SK-N-MC (cell line): ENCODE measurements at regions not wholly inside any gene's neighbourhood (a gene's known extent, or its start where the extent isn't known, plus 50 kb on each side); places are given as distances from the start of the nearest gene placed in this dataset.

Experiments
- DNase-seq: peaks from one replicate; pipeline ENCODE4 v3.0.0-alpha.2; 2011; ENCODE audit warnings: low read depth, low spot score
- H3K27ac ChIP-seq: fragments of 200-600 bp; sonication (generic); 2 replicates; pipeline ENCODE4 v1.5.1; 2016; ENCODE audit warnings: mixed run types
- H3K36me3 ChIP-seq: fragments of 200-600 bp; sonication (generic); 2 replicates; pipeline ENCODE4 v1.6.1; 2017; ENCODE audit warnings: antibody characterized with exemption, low read length, mixed read lengths; ENCODE audit not compliant: insufficient read depth
- H3K4me3 ChIP-seq: fragments of 200-600 bp; sonication (generic); 2 replicates; pipeline ENCODE4 v1.5.1; 2016
- H3K9ac ChIP-seq: fragments of 200-600 bp; sonication (generic); 2 replicates; pipeline ENCODE4 v1.8.0; 2017; ENCODE audit warnings: mixed run types, mixed read lengths; ENCODE audit not compliant: insufficient read length
- H3K9me3 ChIP-seq: fragments of 200-600 bp; sonication (generic); 2 replicates; pipeline ENCODE4 v1.6.1; 2017; ENCODE audit warnings: low read depth, mild to moderate bottlenecking, antibody characterized with exemption, low read length, moderate library complexity, mixed read lengths
- EZH2 ChIP-seq: fragments of 200-600 bp; sonication (generic); IDR thresholded peaks from one replicate; pipeline ENCODE4 v1.6.1; 2017; ENCODE audit warnings: antibody characterized with exemption
- FOXP2 ChIP-seq: optimal IDR thresholded peaks from 2 replicates; pipeline ENCODE3; 2011; ENCODE audit warnings: mild to moderate bottlenecking, moderate library complexity; ENCODE audit not compliant: insufficient read depth; ENCODE audit errors: extremely low read length, control extremely low read depth
- POLR2AphosphoS5 ChIP-seq: IDR thresholded peaks from 2 replicates; pipeline ENCODE4 v1.6.1; 2012; ENCODE audit warnings: mild to moderate bottlenecking, low read depth, low read length, borderline replicate concordance

DNA sequence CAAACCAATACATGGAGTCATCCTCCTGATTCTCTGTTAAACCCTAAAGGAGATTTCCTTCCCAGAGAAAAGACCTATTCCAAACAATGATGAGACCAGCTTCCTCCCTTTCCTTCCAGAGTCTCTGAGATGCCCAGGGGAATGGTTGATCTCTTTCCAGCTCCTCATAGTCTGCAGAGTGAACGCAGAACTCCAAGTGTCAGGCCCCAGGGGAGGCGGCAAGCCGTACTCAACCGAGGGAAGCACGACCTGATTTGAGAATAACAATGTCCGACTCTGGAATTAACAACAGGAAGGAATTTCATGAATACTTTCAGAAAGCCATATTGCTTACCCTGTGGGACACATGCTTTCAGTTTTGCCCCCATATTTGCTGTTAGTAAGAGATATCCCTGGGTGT is 241.7 kb upstream of the GLI3 start:
- no peaks in the 10 kb centered on the region for H3K36me3 ChIP-seq
- no peaks in the 10 kb centered on the region for H3K9me3 ChIP-seq
- no peak overlapping the region for H3K27ac ChIP-seq
- no peak overlapping the region for H3K4me3 ChIP-seq
- no peak overlapping the region for H3K9ac ChIP-seq
- no peak for DNase-seq
- TF ChIP-seq POLR2AphosphoS5 (no peak), EZH2 (no peak), FOXP2 (no peak)

- no peak overlapping the region for H3K4me3 ChIP-seq
- no peak for DNase-seq
- TF ChIP-seq POLR2AphosphoS5 (no peak), FOXP2 (no peak), EZH2 (no peak)
- no peak overlapping the region for H3K27ac ChIP-seq
- H3K9me3 ChIP-seq = no peaks in the 10 kb centered on the region
- H3K9ac ChIP-seq = no peak overlapping the region
- H3K36me3 ChIP-seq = no peaks in the 10 kb centered on the region
Measured at GRCh38 chr7:42476255-42476654, 239.2 kb upstream of the GLI3 start.

DNA sequence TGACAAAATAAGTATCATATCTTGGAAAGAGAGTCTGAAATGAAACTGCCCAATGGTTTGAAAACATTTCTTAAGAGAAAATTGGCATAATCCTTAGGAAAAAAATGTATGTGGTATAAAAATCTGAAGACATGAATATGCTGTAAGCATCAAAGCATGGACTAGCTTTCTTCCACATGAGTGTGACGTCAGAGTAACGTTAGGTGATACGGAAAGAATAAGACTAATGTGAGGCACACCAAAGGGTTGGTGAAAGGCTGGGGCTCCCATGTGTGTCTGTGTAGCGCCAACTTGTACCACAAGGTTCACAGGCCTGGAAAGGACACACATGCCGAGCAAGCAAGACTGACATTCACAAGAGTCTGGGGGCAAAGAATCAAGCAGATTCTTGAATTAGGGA is 238.1 kb upstream of the GLI3 start:
- DNase-seq = no peak
- no peaks in the 10 kb centered on the region for H3K36me3 ChIP-seq
- no peak overlapping the region for H3K9ac ChIP-seq
- TF ChIP-seq FOXP2 (no peak), EZH2 (no peak), POLR2AphosphoS5 (no peak)
- H3K27ac ChIP-seq = no peak overlapping the region
- no peak overlapping the region for H3K4me3 ChIP-seq
- H3K9me3 ChIP-seq = no peaks in the 10 kb centered on the region

- no peak overlapping the region for H3K9ac ChIP-seq
- no peak for DNase-seq
- TF ChIP-seq FOXP2 = no peak
- TF ChIP-seq POLR2AphosphoS5 = no peak
- TF ChIP-seq EZH2 = no peak
- no peaks in the 10 kb centered on the region for H3K9me3 ChIP-seq
- H3K36me3 ChIP-seq = no peaks in the 10 kb centered on the region
- H3K4me3 ChIP-seq = no peak overlapping the region
- no peak overlapping the region for H3K27ac ChIP-seq
Measured at GRCh38 chr7:42473099-42473498, 236.1 kb upstream of the GLI3 start.

- Histone ChIP-seq H3K9ac (no peak overlapping the region), H3K9me3 (no peaks in the 10 kb centered on the region), H3K27ac (no peak overlapping the region), H3K36me3 (no peaks in the 10 kb centered on the region), H3K4me3 (no peak overlapping the region)
- TF ChIP-seq POLR2AphosphoS5 = no peak
- TF ChIP-seq FOXP2 = no peak
- TF ChIP-seq EZH2 = no peak
- DNase-seq = no peak
Measured at GRCh38 chr7:42471573-42472174, 234.7 kb upstream of the GLI3 start.

- H3K4me3 ChIP-seq = no peak overlapping the region
- no peak overlapping the region for H3K9ac ChIP-seq
- H3K27ac ChIP-seq = no peak overlapping the region
- H3K36me3 ChIP-seq = no peaks in the 10 kb centered on the region
- no peak for DNase-seq
- TF ChIP-seq FOXP2 (no peak), POLR2AphosphoS5 (no peak), EZH2 (no peak)
- H3K9me3 ChIP-seq = no peaks in the 10 kb centered on the region
Measured at GRCh38 chr7:42469341-42469740, 232.3 kb upstream of the GLI3 start.

DNA sequence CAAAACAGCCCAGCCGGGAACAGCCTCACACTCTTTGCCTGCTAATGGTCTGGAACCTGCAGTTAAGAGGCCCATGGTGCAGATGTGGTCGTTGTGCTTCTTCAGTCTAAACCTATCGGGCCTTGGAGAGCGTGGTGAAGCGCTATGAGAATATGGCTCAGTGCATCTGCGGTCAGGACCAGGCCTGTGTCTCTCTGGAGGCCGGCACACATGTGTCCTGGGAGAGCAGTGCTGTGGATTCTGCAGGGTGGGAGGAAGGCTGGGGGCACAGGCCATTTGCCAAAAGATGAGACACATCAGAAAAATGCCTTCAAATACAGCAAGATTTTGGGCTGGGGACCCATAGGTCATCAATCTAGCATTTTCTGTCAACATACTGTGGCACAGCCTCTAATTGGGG is 231.5 kb upstream of the GLI3 start:
- no peak for TF ChIP-seq EZH2
- no peak for TF ChIP-seq POLR2AphosphoS5
- no peak for TF ChIP-seq FOXP2
- Histone ChIP-seq H3K9me3 (no peaks in the 10 kb centered on the region), H3K27ac (no peak overlapping the region), H3K36me3 (no peaks in the 10 kb centered on the region), H3K4me3 (no peak overlapping the region), H3K9ac (no peak overlapping the region)
- DNase-seq = no peak

- no peak overlapping the region for H3K27ac ChIP-seq
- no peaks in the 10 kb centered on the region for H3K36me3 ChIP-seq
- no peak overlapping the region for H3K4me3 ChIP-seq
- H3K9me3 ChIP-seq = no peaks in the 10 kb centered on the region
- H3K9ac ChIP-seq = no peak overlapping the region
- no peak for DNase-seq
- TF ChIP-seq POLR2AphosphoS5 = no peak
- no peak for TF ChIP-seq FOXP2
- no peak for TF ChIP-seq EZH2
Measured at GRCh38 chr7:42461537-42461936, 224.5 kb upstream of the GLI3 start.

GRCh38 chr7:42460933-42461332 is 223.9 kb upstream of the GLI3 start:
- H3K9me3 ChIP-seq = no peaks in the 10 kb centered on the region
- no peak overlapping the region for H3K9ac ChIP-seq
- H3K4me3 ChIP-seq = no peak overlapping the region
- no peak for DNase-seq
- TF ChIP-seq FOXP2 (no peak), EZH2 (no peak), POLR2AphosphoS5 (no peak)
- no peak overlapping the region for H3K27ac ChIP-seq
- no peaks in the 10 kb centered on the region for H3K36me3 ChIP-seq

DNA sequence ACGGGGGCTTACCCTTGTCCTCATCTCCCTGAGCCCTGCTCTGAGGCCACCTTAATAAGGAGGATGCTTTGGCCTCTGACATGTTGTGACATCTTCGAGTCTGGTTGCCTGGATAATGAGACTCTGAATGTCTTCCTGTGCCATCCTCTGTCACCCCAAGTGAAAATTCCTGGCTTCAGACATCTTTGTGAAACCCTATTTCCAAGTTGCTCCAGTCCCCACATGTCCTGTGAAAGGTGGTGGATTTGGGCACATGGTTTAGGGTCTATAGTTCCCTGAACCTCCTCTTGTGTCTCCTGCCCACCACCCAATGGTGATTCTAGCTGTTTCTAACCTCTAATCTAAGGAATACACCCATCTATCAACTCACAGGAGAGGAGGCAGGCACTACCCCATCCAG is 223.1 kb upstream of the GLI3 start:
- Histone ChIP-seq H3K36me3 (no peaks in the 10 kb centered on the region), H3K9me3 (no peaks in the 10 kb centered on the region), H3K4me3 (no peak overlapping the region), H3K9ac (no peak overlapping the region), H3K27ac (no peak overlapping the region)
- no peak for DNase-seq
- TF ChIP-seq POLR2AphosphoS5 (no peak), FOXP2 (no peak), EZH2 (no peak)
